ELR (cell line): ENCODE measurements at regions not wholly inside any gene's neighbourhood (a gene's known extent, or its start where the extent isn't known, plus 50 kb on each side); places are given as distances from the start of the nearest gene placed in this dataset.

ENCODE experiments used
- DNase-seq: peaks from one replicate; pipeline ENCODE4 v3.0.0-alpha.2; 2015; ENCODE audit warnings: low read depth

DNA sequence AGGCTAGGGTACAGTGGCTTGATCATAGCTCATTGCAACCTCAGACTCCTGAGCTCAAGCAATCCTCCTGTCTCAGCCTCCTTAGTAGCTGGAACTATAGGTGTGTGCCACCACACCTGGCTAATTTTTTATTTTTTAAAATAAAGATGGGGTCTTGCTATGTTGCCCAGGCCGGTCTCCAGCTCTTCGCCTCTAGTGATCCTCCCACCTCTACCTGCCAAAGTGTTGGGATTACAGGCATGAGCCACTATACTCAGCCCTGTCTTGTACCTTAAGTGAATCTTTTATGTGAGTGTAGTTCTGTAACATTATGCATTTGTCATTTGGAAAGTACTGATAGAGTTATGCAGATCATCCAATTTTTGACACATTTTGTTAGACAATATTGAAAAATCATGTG, 66.9 kb upstream of the C15orf39 start:
- DNase-seq: no peak

DNA sequence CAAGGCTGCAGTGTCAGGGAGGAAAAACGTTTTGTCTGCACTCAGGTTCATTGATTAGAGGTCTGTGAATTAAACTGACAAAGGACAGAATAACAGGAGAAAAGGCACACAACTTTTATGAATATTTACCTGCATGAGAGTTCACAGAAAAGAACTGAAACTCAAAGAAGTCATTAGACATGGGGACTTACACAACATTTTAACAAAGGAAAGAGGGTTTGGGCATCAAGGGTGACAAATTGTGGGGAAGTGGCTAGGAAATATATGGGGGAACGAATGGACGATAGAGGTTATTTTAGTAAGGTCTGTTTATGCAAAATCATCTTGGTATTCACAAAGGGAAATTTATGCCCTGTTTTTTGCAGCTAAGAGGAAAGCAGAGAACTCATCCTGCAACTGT, 65.6 kb upstream of the C15orf39 start:
- DNase-seq: no peak

GRCh38 chr15:75136758-75137157, 64.9 kb upstream of the C15orf39 start:
- DNase-seq: no peak

- peak; percentile 31 for DNase-seq
These were observed 63.4 kb upstream of the C15orf39 start for GRCh38 chr15:75138016-75138999.

- no peak for DNase-seq
These were observed 61.4 kb upstream of the C15orf39 start for GRCh38 chr15:75140080-75140879.

DNA sequence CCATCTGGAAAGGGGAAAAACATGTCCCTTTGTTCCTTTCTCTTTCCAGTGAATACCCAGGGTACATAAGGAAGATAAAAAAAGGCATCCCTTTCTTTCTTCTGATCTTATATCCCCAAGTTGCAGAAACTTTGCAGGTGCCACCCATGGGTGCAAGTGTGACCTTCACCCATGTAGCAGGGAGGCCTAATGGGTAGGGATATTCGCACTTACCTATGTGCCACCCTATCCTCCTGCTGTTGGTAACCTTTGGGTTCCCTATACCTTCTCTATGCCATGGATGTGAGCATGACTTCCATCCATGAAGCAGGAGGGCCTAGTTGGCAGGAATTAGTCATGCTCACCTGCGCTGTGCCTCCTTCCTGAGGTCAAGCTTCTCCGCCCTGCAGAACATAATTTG, 59.2 kb upstream of the C15orf39 start:
- DNase-seq: no peak

GRCh38 chr15:75143738-75144334, 57.8 kb upstream of the C15orf39 start:
- no peak for DNase-seq

GRCh38 chr15:75145027-75145841, 56.4 kb upstream of the C15orf39 start:
- DNase-seq: peak; percentile 62

- DNase-seq: no peak
These were observed 53.4 kb upstream of the C15orf39 start for GRCh38 chr15:75148280-75148679.

GRCh38 chr15:75149867-75150709, 51.6 kb upstream of the C15orf39 start:
- DNase-seq: peak; percentile 94

DNA sequence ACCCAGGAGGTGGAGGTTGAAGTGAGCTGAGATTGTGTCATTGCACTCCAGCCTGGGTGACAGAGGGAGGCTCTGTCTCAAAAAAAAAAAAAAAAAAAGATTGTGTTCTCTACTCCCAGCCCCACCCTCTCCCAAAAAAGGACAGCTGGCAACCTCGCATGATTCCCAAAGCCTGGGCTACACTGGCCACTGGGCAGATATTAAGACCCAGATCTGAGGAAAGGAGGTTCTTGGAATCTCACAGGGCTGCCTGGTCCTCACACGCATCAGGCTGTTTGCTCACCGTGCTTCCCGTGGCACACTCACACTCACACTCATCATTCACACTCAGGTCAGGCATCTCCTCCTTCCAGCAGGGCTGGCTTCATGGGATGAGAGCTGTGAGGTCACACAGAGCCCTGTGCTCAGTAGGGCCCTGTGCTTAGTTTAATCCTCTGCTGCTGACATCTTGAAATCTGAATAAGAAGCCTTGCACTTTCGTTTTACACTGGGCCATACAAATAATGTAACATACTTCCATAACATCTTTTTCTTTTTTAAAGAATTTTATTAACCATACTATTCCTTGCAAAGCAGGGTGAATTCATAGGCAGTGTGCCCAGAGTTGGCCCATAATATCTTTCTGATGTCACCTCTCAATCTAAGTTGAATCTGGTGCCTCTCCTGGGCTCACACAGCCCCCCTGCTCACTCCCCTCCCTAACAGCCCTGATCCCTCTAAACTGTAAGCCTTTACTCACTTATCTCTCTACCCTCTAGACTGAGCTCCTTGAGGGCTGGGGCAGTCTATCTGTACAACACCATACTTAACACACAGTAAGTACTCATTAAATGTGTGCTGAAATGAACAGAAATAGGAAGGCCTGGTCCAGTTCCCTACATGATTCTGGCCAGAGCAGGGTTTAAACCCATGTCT, 50.2 kb upstream of the C15orf39 start:
- DNase-seq: no peak
